Heart left ventricle (tissue), 16 donors: ENCODE measurements at regions not wholly inside any gene's neighbourhood (a gene's known extent, or its start where the extent isn't known, plus 50 kb on each side); places are given as distances from the start of the nearest gene placed in this dataset.

Experiments used
- ATAC-seq, 4 donors: fragments of 200-7000 bp; cut with Tn5 transposase; one replicate each; pipeline ENCODE4 v1.9.1; 2020 to 2022; ENCODE audit warnings: moderate library complexity in 4 of 4, mild to moderate bottlenecking in 3 of 4, moderate number of reproducible peaks in 1 of 4
- DNase-seq, 5 donors: peaks; one replicate each; pipeline ENCODE4 v3.0.0-alpha.2; 2020
- H3K27ac ChIP-seq, 12 donors: fragments of 200-600 bp; sonication (generic) in 4 of 12; one replicate each; pipeline versions ENCODE4 v1.5.0 to v1.8.0; 2016 to 2022; ENCODE audit warnings: mild to moderate bottlenecking in 2 of 12
- H3K27me3 ChIP-seq, 9 donors: fragments of 200-600 bp; sonication (generic) in 2 of 9; one replicate each; pipeline versions ENCODE4 v1.5.1 to v1.8.0; 2016 to 2022; ENCODE audit warnings: mild to moderate bottlenecking in 3 of 9
- H3K36me3 ChIP-seq, 9 donors: fragments of 200-600 bp; sonication (generic) in 2 of 9; one replicate each; pipeline versions ENCODE4 v1.5.0 to v1.8.0; 2018 to 2022; ENCODE audit warnings: mild to moderate bottlenecking in 2 of 9
- H3K4me1 ChIP-seq, 12 donors: fragments of 200-600 bp; sonication (generic) in 4 of 12; one replicate each; pipeline versions ENCODE4 v1.5.0 to v1.8.0; 2016 to 2022; ENCODE audit warnings: mild to moderate bottlenecking in 3 of 12
- H3K4me3 ChIP-seq, 12 donors: fragments of 200-600 bp; sonication (generic) in 4 of 12; one replicate each; pipeline versions ENCODE4 v1.5.0 to v1.8.0; 2017 to 2022; ENCODE audit warnings: mild to moderate bottlenecking in 9 of 12, moderate library complexity in 4 of 12
- H3K9me3 ChIP-seq, 12 donors: fragments of 200-600 bp; sonication (generic) in 4 of 12; one replicate each; pipeline versions ENCODE4 v1.5.0 to v1.8.0; 2016 to 2022; ENCODE audit warnings: mild to moderate bottlenecking in 1 of 12
- CTCF ChIP-seq, 12 donors: fragments of 200-600 bp; sonication (generic) in 4 of 12; IDR thresholded peaks; one replicate each; pipeline versions ENCODE4 v1.5.0 to v1.8.0; 2018 to 2022; ENCODE audit warnings: antibody characterized with exemption in 12 of 12, mild to moderate bottlenecking in 5 of 12
- POLR2A ChIP-seq, 2 donors: fragments of 450-650 bp; IDR thresholded peaks; one replicate each; pipeline ENCODE4 v1.6.1; 2017; ENCODE audit warnings: antibody characterized with exemption in 2 of 2, mild to moderate bottlenecking in 2 of 2, moderate library complexity in 2 of 2
- WGBS, 4 donors: extraction: QIAGEN DNeasy Blood & Tissue Kit in 2 of 4; methylation state at CpG; one replicate each; pipeline versions ENCODE4 v1.1.5 to v1.1.7; 2013 to 2018; 5-methylcytosine and 5-hydroxymethylcytosine counted together
- intact Hi-C, 10 donors: fragments of 100-400 bp; cut with DNase I; formaldehyde crosslinking; loops; one replicate each; pipeline versions ENCODE4 v1.11.1 to v1.14.2; 2022
- donor health status: ischemic (EF 13 %, LVEDD 7.1; RV severe dilation, severe dysfunction).
- donor health status: healthy with polysubstance abuse.
- donor health status: DM: no; HTN: yes; CAD: no.
- donor health status: DM: no; HTN: no; CAD: no.
- donor health status: ischemic (EF 25% LVEDD 6.9; RV normal size, moderate dysfunction).
- donor health status: ischemic (EF 25% LVEDD 5.7; RV mildly dilated, moderate dysfunction).
- donor health status: healthy.
- donor health status: DM: yes; HTN: yes; CAD: no.
- donor health status: ischemic (EF 35%, LVEDD 5.7; RV mildly dilated, moderate dysfunction).
- donor health status: nonischemic (EF 11% LVEDD 7.7; RV severe dilation, severe dysfunction).
- donor health status: DM: yes; HTN: yes; CAD: no.
- donor health status: PGD.
- donor health status: ischemic (EF 29% LVEDD 5.4; RV normal size, mild dysfunction).
- donor health status: nonischemic (EF 23%, LVEDD 6.1; RV moderate dilation, normal function).

GRCh38 chr6:44628347-44628746, 240.8 kb downstream of the CDC5L start:
- no peak for TF ChIP-seq CTCF (IDR thresholded peaks at IDR 0.05)
- Histone ChIP-seq H3K4me1 (peaks cover 0 to 16% (median 0%) of the 10 kb centered on the region in 12 donors), H3K4me3 (no peak overlapping the region), H3K9me3 (no peaks in the 10 kb centered on the region), H3K36me3 (no peaks in the 10 kb centered on the region), H3K27me3 (peaks cover 0 to 3% (median 0%) of the 10 kb centered on the region in 9 donors), H3K27ac (no peak overlapping the region)
- no peak for ATAC-seq
- no peak for DNase-seq
- intact Hi-C loops, result no loop called here
- 54 to 75% (median 66%) methylated on average over 3 of the region's 3 CpGs for WGBS, 4 donors

- TF ChIP-seq POLR2A (IDR thresholded peaks at IDR 0.05) (no peak), CTCF (IDR thresholded peaks at IDR 0.05) (no peak)
- WGBS, 4 donors, result 37 to 62% (median 47%) methylated on average over 7 of the region's 7 CpGs
These were observed 242.1 kb downstream of the CDC5L start for GRCh38 chr6:44629636-44630035.

GRCh38 chr6:44630125-44631028, 242.9 kb downstream of the CDC5L start:
- TF ChIP-seq POLR2A (IDR thresholded peaks at IDR 0.05) (no peak), CTCF (IDR thresholded peaks at IDR 0.05) (peak in 11 of 12 donors; percentile 25 to 57 (median 40))
- Histone ChIP-seq H3K9me3 (no peaks in the 10 kb centered on the region), H3K4me1 (peaks cover 0 to 13% (median 0%) of the 10 kb centered on the region in 12 donors), H3K4me3 (no peak overlapping the region), H3K36me3 (no peaks in the 10 kb centered on the region), H3K27me3 (peaks cover 0 to 3% (median 0%) of the 10 kb centered on the region in 9 donors), H3K27ac (no peak overlapping the region)
- intact Hi-C loops, result no loop called here
- peak in 2 of 5 donors; percentile 21 to 47 for DNase-seq
- WGBS, 4 donors, result 21 to 29% (median 27%) methylated on average over 9 to 10 of the region's 10 CpGs
- ATAC-seq, result peak in 3 of 4 donors; percentile 59 to 83 (median 61)

More at GRCh38 chr6:44629636-44630035, 242.1 kb downstream of the CDC5L start:
- peaks cover 0 to 13% (median 0%) of the 10 kb centered on the region in 12 donors for H3K4me1 ChIP-seq
- H3K9me3 ChIP-seq, result no peaks in the 10 kb centered on the region
- ATAC-seq (no peak), DNase-seq (no peak)
- H3K4me3 ChIP-seq, result no peak overlapping the region
- H3K27me3 ChIP-seq, result peaks cover 0 to 3% (median 0%) of the 10 kb centered on the region in 9 donors
- H3K27ac ChIP-seq, result no peak overlapping the region
- H3K36me3 ChIP-seq, result no peaks in the 10 kb centered on the region
- intact Hi-C loops, result no loop called here

GRCh38 chr6:44631968-44632367, 244.5 kb downstream of the CDC5L start:
- intact Hi-C loops, result no loop called here
- Histone ChIP-seq H3K9me3 (no peaks in the 10 kb centered on the region), H3K4me1 (peaks cover 0 to 11% (median 0%) of the 10 kb centered on the region in 12 donors), H3K27me3 (peaks cover 0 to 3% (median 0%) of the 10 kb centered on the region in 9 donors), H3K36me3 (no peaks in the 10 kb centered on the region), H3K27ac (no peak overlapping the region), H3K4me3 (no peak overlapping the region)
- no peak for TF ChIP-seq POLR2A (IDR thresholded peaks at IDR 0.05)
- ATAC-seq (no peak), DNase-seq (no peak)
- WGBS, 4 donors, result 81 to 87% (median 85%) methylated on average over 6 of the region's 6 CpGs
